K562 (cell line): ENCODE measurements at regions not wholly inside any gene's neighbourhood (a gene's known extent, or its start where the extent isn't known, plus 50 kb on each side); places are given as distances from the start of the nearest gene placed in this dataset.

Experiments used
- ATAC-seq: fragments of 200-7000 bp; cut with Tn5 transposase; 3 replicates; pipeline ENCODE4 v1.9.1; 2020; ENCODE audit warnings: moderate library complexity
- BruUV-seq: library from RNA; stranded (reverse); fragments of 400-500 nt; replicated peaks from 2 replicates; lab custom pipeline; 2021; lab: Mats Ljungman, UMichigan
- CTCF ChIA-PET: fragments of 300-600 bp; formaldehyde crosslinking; extraction: SDS; loops from one replicate; lab custom pipeline; 2021; ENCODE audit warnings: low intra/inter-chr PET ratio; lab: Yijun Ruan, JAX
- POLR2A ChIA-PET: fragments of 300-600, 350-650 bp; sonication (Branson Sonifier 250); formaldehyde crosslinking; extraction: SDS; loops from one replicate; lab custom pipeline; 2021; ENCODE audit warnings: antibody characterized with exemption, inconsistent platforms; lab: Yijun Ruan, JAX
- DNase-seq, 4 experiments: peaks; one replicate each; pipeline versions ENCODE4 v3.0.0 to v3.0.0-alpha.2; 2011 to 2018; ENCODE audit warnings: low spot score in 3 of 4, mixed read lengths in 3 of 4; ENCODE audit errors: extremely low read depth in 1 of 4
- FAIRE-seq: peaks from 2 replicates; lab custom pipeline; 2011; peaks lifted over from hg19 to GRCh38; lab: Jason Lieb, UNC
- H2AFZ ChIP-seq: 2 replicates; pipeline ENCODE4 v1.6.0; 2011; ENCODE audit warnings: low read depth, low read length, control low read depth, inconsistent platforms
- H3K27ac ChIP-seq: fragments of 200-600 bp; 3 replicates; pipeline ENCODE4 v1.8.0; 2011; ENCODE audit warnings: low read depth, mild to moderate bottlenecking, control low read depth, inconsistent platforms, low read length, moderate library complexity, mixed read lengths; ENCODE audit errors: extremely low read depth
- H3K27me3 ChIP-seq, 2 experiments: fragments of 300-600 bp in 1 of 2; 2 replicates in 1 of 2; 3 replicates in 1 of 2; pipeline versions ENCODE4 v1.6.0 to v1.8.0; 2011; ENCODE audit warnings: inconsistent platforms in 2 of 2, low read length in 2 of 2, mild to moderate bottlenecking in 1 of 2, mixed read lengths in 1 of 2, moderate library complexity in 1 of 2; ENCODE audit not compliant: control insufficient read depth in 2 of 2, insufficient read depth in 2 of 2
- H3K36me3 ChIP-seq: fragments of 300-600 bp; 3 replicates; pipeline ENCODE4 v1.8.0; 2011; ENCODE audit warnings: mild to moderate bottlenecking, low read length, inconsistent platforms; ENCODE audit not compliant: control insufficient read depth, insufficient read depth
- H3K4me1 ChIP-seq, 2 experiments: fragments of 200-600 bp in 1 of 2; replicated peaks in 1 of 2; 2 replicates in 1 of 2; 3 replicates in 1 of 2; pipeline versions ENCODE4 v1.5.1 to v1.8.0; 2011; ENCODE audit warnings: inconsistent platforms in 2 of 2, low read length in 2 of 2, mild to moderate bottlenecking in 1 of 2, mixed read lengths in 1 of 2, moderate library complexity in 1 of 2; ENCODE audit not compliant: control insufficient read depth in 2 of 2, insufficient read depth in 2 of 2
- H3K4me2 ChIP-seq: 2 replicates; pipeline ENCODE4 v1.6.1; 2011; ENCODE audit warnings: low read length, control low read depth, inconsistent platforms, mixed read lengths; ENCODE audit not compliant: insufficient read depth
- H3K4me3 ChIP-seq: fragments of 200-600 bp; sonication (generic), shearing (Covaris generic); 2 replicates; pipeline ENCODE4 v1.5.1; 2016; ENCODE audit warnings: control low read depth, inconsistent platforms
- H3K79me2 ChIP-seq: fragments of 200-600 bp; 3 replicates; pipeline ENCODE4 v1.8.0; 2011; ENCODE audit warnings: low read length, inconsistent platforms; ENCODE audit not compliant: control insufficient read depth, insufficient read depth
- H3K9ac ChIP-seq, 2 experiments: 2 replicates each; pipeline versions ENCODE4 v1.6.0 to v1.6.1; 2011; ENCODE audit warnings: low read depth in 2 of 2, low read length in 2 of 2, control low read depth in 1 of 2, inconsistent platforms in 1 of 2, mild to moderate bottlenecking in 1 of 2, mixed read lengths in 1 of 2; ENCODE audit not compliant: insufficient read depth in 1 of 2
- H3K9me1 ChIP-seq: one replicate; pipeline ENCODE4 v1.6.0; 2011; ENCODE audit warnings: inconsistent platforms, mild to moderate bottlenecking, low read length, moderate library complexity; ENCODE audit not compliant: control insufficient read depth, insufficient read depth
- H3K9me3 ChIP-seq: replicated peaks from 2 replicates; pipeline ENCODE4 v1.5.1; 2011; ENCODE audit warnings: low read depth, low read length, inconsistent platforms; ENCODE audit not compliant: control insufficient read depth, insufficient read depth
- H4K20me1 ChIP-seq: replicated peaks from 2 replicates; pipeline ENCODE4 v1.6.1; 2011; ENCODE audit warnings: low read length, inconsistent platforms, mixed read lengths; ENCODE audit not compliant: control insufficient read depth, insufficient read depth
- EZH2 ChIP-seq: IDR thresholded peaks from 2 replicates; pipeline ENCODE4 v1.6.1; 2012; ENCODE audit warnings: low read depth, mild to moderate bottlenecking, inconsistent platforms, low read length, borderline replicate concordance
- HLTF ChIP-seq: fragments of 450-650 bp; IDR thresholded peaks from 2 replicates; pipeline ENCODE4 v1.6.1; 2016
- MCM3 ChIP-seq: fragments of 450-650 bp; IDR thresholded peaks from 2 replicates; pipeline ENCODE4 v1.6.1; 2016
- MTF1 ChIP-seq: fragments of 250-450 bp; sonication (Bioruptor Pico); IDR thresholded peaks from 2 replicates; pipeline ENCODE4 v1.9.0; 2021; ENCODE audit warnings: moderate library complexity, mild to moderate bottlenecking, inconsistent platforms, borderline replicate concordance
- POLR2A ChIP-seq: fragments of 450-650 bp; conservative IDR thresholded peaks from 2 replicates; pipeline ENCODE4 v1.6.1; 2016
- SMAD2 ChIP-seq: fragments of 150-350 bp; IDR thresholded peaks from 2 replicates; pipeline ENCODE4 v1.6.1; 2014; ENCODE audit warnings: low read depth, mild to moderate bottlenecking, low read length
- WGBS: fragments of 100-300 bp; shearing (Covaris generic); methylation state at CpG from one replicate; pipeline ENCODE4 v1.1.6; 2016; ENCODE audit warnings: low coverage, mixed read lengths; ENCODE audit not compliant: insufficient coverage; ENCODE audit errors: missing lambda C conversion rate; 5-methylcytosine and 5-hydroxymethylcytosine counted together
- in situ Hi-C: fragments of 300-500 bp; cut with MboI; formaldehyde crosslinking; loops from 4 replicates; pipeline ENCODE4 v1.15.0; 2018; ENCODE audit warnings: inconsistent platforms, mixed read lengths
- intact Hi-C: fragments of 100-400 bp; cut with micrococcal nuclease; formaldehyde crosslinking; loops from 2 replicates; pipeline ENCODE4 v1.14.2; 2022
- TF ChIP-seq, protein P1 (sequence below): fragments of 450-650 bp; IDR thresholded peaks from 2 replicates; pipeline ENCODE4 v1.6.1; 2017; ENCODE audit warnings: antibody characterized with exemption, mild to moderate bottlenecking
- TF ChIP-seq, protein P2 (sequence below): fragments of 250-450 bp; sonication (Bioruptor Pico); IDR thresholded peaks from 2 replicates; pipeline ENCODE4 v1.4.0; 2020; ENCODE audit warnings: mild to moderate bottlenecking, moderate library complexity

DNA sequence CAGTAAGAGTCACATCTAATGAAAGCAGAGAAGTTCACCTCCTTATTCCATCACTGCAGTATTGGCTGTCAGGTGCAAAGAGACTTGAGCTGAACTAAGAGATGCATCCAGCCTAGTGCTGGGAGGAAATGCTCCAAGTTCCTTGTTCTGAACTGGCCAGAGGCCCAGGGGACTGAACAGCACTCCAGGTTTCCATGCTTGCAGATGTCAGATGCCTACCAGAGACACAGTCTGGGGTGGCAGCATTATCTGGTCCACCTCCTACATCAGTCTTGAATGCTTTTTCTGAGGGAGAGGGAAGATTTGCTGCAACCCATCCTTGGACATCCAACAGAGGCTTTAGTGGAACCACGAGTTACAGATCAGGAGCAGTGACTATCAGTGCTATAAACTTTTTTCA, 331.3 kb downstream of the CYRIA start (continued):
- TF ChIP-seq, protein P1, sequence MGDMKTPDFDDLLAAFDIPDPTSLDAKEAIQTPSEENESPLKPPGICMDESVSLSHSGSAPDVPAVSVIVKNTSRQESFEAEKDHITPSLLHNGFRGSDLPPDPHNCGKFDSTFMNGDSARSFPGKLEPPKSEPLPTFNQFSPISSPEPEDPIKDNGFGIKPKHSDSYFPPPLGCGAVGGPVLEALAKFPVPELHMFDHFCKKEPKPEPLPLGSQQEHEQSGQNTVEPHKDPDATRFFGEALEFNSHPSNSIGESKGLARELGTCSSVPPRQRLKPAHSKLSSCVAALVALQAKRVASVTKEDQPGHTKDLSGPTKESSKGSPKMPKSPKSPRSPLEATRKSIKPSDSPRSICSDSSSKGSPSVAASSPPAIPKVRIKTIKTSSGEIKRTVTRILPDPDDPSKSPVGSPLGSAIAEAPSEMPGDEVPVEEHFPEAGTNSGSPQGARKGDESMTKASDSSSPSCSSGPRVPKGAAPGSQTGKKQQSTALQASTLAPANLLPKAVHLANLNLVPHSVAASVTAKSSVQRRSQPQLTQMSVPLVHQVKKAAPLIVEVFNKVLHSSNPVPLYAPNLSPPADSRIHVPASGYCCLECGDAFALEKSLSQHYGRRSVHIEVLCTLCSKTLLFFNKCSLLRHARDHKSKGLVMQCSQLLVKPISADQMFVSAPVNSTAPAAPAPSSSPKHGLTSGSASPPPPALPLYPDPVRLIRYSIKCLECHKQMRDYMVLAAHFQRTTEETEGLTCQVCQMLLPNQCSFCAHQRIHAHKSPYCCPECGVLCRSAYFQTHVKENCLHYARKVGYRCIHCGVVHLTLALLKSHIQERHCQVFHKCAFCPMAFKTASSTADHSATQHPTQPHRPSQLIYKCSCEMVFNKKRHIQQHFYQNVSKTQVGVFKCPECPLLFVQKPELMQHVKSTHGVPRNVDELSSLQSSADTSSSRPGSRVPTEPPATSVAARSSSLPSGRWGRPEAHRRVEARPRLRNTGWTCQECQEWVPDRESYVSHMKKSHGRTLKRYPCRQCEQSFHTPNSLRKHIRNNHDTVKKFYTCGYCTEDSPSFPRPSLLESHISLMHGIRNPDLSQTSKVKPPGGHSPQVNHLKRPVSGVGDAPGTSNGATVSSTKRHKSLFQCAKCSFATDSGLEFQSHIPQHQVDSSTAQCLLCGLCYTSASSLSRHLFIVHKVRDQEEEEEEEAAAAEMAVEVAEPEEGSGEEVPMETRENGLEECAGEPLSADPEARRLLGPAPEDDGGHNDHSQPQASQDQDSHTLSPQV = no peak
- TF ChIP-seq MTF1 (CRISPR knock-in tag) (no peak), MCM3 (no peak), SMAD2 (no peak), HLTF (no peak)
- TF ChIP-seq, protein P2, sequence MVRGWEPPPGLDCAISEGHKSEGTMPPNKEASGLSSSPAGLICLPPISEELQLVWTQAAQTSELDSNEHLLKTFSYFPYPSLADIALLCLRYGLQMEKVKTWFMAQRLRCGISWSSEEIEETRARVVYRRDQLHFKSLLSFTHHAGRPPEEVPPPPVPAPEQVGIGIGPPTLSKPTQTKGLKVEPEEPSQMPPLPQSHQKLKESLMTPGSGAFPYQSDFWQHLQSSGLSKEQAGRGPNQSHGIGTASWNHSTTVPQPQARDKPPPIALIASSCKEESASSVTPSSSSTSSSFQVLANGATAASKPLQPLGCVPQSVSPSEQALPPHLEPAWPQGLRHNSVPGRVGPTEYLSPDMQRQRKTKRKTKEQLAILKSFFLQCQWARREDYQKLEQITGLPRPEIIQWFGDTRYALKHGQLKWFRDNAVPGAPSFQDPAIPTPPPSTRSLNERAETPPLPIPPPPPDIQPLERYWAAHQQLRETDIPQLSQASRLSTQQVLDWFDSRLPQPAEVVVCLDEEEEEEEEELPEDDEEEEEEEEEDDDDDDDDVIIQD (CRISPR knock-in tag) = no peak

DNA sequence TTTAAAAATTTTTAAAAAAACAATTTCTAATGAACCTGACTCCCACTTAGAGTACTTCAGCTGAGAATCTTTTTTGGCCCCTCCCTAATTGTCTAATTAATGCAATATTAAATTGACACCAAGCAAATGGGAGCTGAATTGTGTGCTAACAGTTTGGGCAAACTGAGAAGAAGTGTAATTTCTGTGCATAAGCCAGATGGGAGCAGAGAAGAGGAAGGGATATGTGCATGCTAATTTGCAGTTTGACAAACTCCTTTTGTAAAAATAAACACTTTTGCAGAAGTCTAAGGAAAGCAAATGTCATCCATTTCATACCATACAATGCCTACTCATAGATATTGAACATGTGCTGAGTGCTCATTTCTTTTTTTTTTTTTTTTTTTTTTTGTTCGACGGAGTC, 332.0 kb downstream of the CYRIA start:
- DNase-seq (no peak), ATAC-seq (no peak), FAIRE-seq (no peak)
- 0 out of 2 replicates have a peak, but pooled peaks cover 3% of the 10 kb centered on the region for H4K20me1 ChIP-seq
- intact Hi-C loops (no loop called here), in situ Hi-C loops (no loop called here)
- no peaks in the 10 kb centered on the region for H3K9me1 ChIP-seq
- H3K4me3 ChIP-seq = no peak overlapping the region
- CTCF ChIA-PET = no interaction called here
- H3K79me2 ChIP-seq = no peaks in the 10 kb centered on the region
- WGBS = no CpG with 5 or more reads among the region's 2 CpGs
- H3K27ac ChIP-seq = no peak overlapping the region
- POLR2A ChIA-PET = interaction anchor here (1.2 kb wide), 1 partner anchor 10 kb away, joined by 3 read pairs; no protein-coding TSS in a partner anchor
- no peaks in the 10 kb centered on the region for H3K9me3 ChIP-seq
- H3K27me3 ChIP-seq = peaks cover 0 to 6% of the 10 kb centered on the region in 2 experiments; a peak in 3 of 5 replicates
- no peaks in the 10 kb centered on the region for H3K4me1 ChIP-seq
- no TSS peak for BruUV-seq
- H3K4me2 ChIP-seq = no peak overlapping the region
- H3K9ac ChIP-seq = no peak overlapping the region
- no peak overlapping the region for H2AFZ ChIP-seq
- H3K36me3 ChIP-seq = no peaks in the 10 kb centered on the region
- no peak for TF ChIP-seq POLR2A
- no peak for TF ChIP-seq EZH2
